IMR-90 (cell line): ENCODE measurements at regions not wholly inside any gene's neighbourhood (a gene's known extent, or its start where the extent isn't known, plus 50 kb on each side); places are given as distances from the start of the nearest gene placed in this dataset.

Source experiments
- BHLHE40 ChIP-seq: fragments of 150-350 bp; IDR thresholded peaks from 2 replicates; pipeline ENCODE4 v1.6.1; 2016; ENCODE audit warnings: mild to moderate bottlenecking, low read depth, low read length
- FOS ChIP-seq: fragments of 150-350 bp; IDR thresholded peaks from 2 replicates; pipeline ENCODE4 v1.6.1; 2016; ENCODE audit warnings: low read depth, low read length
- POLR2A ChIP-seq: IDR thresholded peaks from 2 replicates; pipeline ENCODE4 v1.6.1; 2012; ENCODE audit warnings: mild to moderate bottlenecking, low read depth, low read length
- SMC3 ChIP-seq: fragments of 150-350 bp; IDR thresholded peaks from 2 replicates; pipeline ENCODE4 v1.6.1; 2016; ENCODE audit warnings: low read depth, mild to moderate bottlenecking, antibody characterized with exemption, low read length, moderate library complexity
- TF ChIP-seq, protein P1 (sequence below): conservative IDR thresholded peaks from 2 replicates; pipeline ENCODE4 v1.5.1; 2012; ENCODE audit warnings: mild to moderate bottlenecking, low read depth, low read length, improper control_type of control experiment

DNA sequence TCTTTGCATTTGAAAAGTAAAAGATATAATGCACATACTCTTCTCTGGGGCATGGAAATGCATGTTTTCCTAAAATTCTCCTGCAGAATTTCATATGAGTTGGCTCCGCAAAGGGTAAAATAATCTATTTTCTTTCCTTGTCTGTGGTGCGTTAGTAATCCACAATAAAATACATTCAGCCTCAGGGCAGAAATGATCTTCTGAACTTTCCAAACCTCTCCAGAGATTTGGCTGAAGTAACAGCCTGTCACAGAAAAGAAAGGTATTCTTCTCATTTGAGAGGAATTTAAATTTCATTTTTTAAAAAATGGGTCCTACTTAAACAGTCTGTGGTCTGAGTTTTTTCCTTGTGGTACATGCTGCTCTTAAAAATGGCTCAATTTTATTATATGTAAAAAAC, 182.7 kb upstream of the DCBLD2 start:
- TF ChIP-seq POLR2A (no peak), SMC3 (no peak), FOS (no peak), BHLHE40 (no peak)
- TF ChIP-seq, protein P1, sequence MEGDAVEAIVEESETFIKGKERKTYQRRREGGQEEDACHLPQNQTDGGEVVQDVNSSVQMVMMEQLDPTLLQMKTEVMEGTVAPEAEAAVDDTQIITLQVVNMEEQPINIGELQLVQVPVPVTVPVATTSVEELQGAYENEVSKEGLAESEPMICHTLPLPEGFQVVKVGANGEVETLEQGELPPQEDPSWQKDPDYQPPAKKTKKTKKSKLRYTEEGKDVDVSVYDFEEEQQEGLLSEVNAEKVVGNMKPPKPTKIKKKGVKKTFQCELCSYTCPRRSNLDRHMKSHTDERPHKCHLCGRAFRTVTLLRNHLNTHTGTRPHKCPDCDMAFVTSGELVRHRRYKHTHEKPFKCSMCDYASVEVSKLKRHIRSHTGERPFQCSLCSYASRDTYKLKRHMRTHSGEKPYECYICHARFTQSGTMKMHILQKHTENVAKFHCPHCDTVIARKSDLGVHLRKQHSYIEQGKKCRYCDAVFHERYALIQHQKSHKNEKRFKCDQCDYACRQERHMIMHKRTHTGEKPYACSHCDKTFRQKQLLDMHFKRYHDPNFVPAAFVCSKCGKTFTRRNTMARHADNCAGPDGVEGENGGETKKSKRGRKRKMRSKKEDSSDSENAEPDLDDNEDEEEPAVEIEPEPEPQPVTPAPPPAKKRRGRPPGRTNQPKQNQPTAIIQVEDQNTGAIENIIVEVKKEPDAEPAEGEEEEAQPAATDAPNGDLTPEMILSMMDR: no peak
